HG03064 (cell line): ENCODE measurements at regions not wholly inside any gene's neighbourhood (a gene's known extent, or its start where the extent isn't known, plus 50 kb on each side); places are given as distances from the start of the nearest gene placed in this dataset.

ENCODE experiments used
- ATAC-seq: cut with Tn5 transposase; IDR thresholded peaks from one replicate; pipeline ENCODE4 v1.9.1; 2021; ENCODE audit warnings: low read depth; ENCODE audit not compliant: unreplicated experiment

GRCh38 chrX:4935401-4935800, 1222.0 kb upstream of the PRKX start:
- ATAC-seq, result peak; percentile 25

- no peak for ATAC-seq
Measured at GRCh38 chrX:4932790-4933189, 1219.3 kb upstream of the PRKX start.

- no peak for ATAC-seq
Measured at GRCh38 chrX:4930426-4930825, 1217.0 kb upstream of the PRKX start.

GRCh38 chrX:4925911-4926310, 1212.5 kb upstream of the PRKX start:
- no peak for ATAC-seq

GRCh38 chrX:4909348-4909747, 1195.9 kb upstream of the PRKX start:
- no peak for ATAC-seq

- no peak for ATAC-seq
Measured at GRCh38 chrX:4905576-4905975, 1192.1 kb upstream of the PRKX start.

- no peak for ATAC-seq
Measured at GRCh38 chrX:4881277-4881676, 1167.8 kb upstream of the PRKX start.

GRCh38 chrX:4878640-4879039, 1165.2 kb upstream of the PRKX start:
- ATAC-seq, result no peak

- ATAC-seq, result no peak
Measured at GRCh38 chrX:4876268-4876667, 1162.8 kb upstream of the PRKX start.

- ATAC-seq, result no peak
Measured at GRCh38 chrX:4851534-4851933, 1138.1 kb upstream of the PRKX start.

GRCh38 chrX:4850312-4850711, 1136.9 kb upstream of the PRKX start:
- no peak for ATAC-seq

- no peak for ATAC-seq
Measured at GRCh38 chrX:4844376-4844775, 1130.9 kb upstream of the PRKX start.

- ATAC-seq, result no peak
Measured at GRCh38 chrX:4841216-4841745, 1127.8 kb upstream of the PRKX start.

GRCh38 chrX:4831574-4831973, 1118.1 kb upstream of the PRKX start:
- no peak for ATAC-seq

- no peak for ATAC-seq
Measured at GRCh38 chrX:4830880-4831557, 1117.6 kb upstream of the PRKX start.

GRCh38 chrX:4825550-4825949, 1112.1 kb upstream of the PRKX start:
- no peak for ATAC-seq

GRCh38 chrX:4809571-4809970, 1096.1 kb upstream of the PRKX start:
- ATAC-seq, result no peak

- no peak for ATAC-seq
Measured at GRCh38 chrX:4805502-4805901, 1092.1 kb upstream of the PRKX start.

- no peak for ATAC-seq
Measured at GRCh38 chrX:4800756-4801155, 1087.3 kb upstream of the PRKX start.

GRCh38 chrX:4787971-4788370, 1074.5 kb upstream of the PRKX start:
- no peak for ATAC-seq

GRCh38 chrX:4764888-4765287, 1051.4 kb upstream of the PRKX start:
- no peak for ATAC-seq

- no peak for ATAC-seq
Measured at GRCh38 chrX:4762196-4762595, 1048.7 kb upstream of the PRKX start.
